ENCODE measurements at regions not wholly inside any gene's neighbourhood (a gene's known extent, or its start where the extent isn't known, plus 50 kb on each side); places are given as distances from the start of the nearest gene placed in this dataset.

- no peak for DNase-seq
Observed at GRCh38 chr3:152516216-152516615, 247.5 kb downstream of the MBNL1 start.

GRCh38 chr3:152517502-152517901 lies 248.8 kb downstream of the MBNL1 start:
- no peak for DNase-seq

GRCh38 chr3:152518346-152518745 lies 249.6 kb downstream of the MBNL1 start:
- DNase-seq: no peak

GRCh38 chr3:152519376-152519775 lies 250.6 kb downstream of the MBNL1 start:
- no peak for DNase-seq

GRCh38 chr3:152522036-152522435 lies 253.3 kb downstream of the MBNL1 start:
- no peak for DNase-seq

- peak; percentile 47 for DNase-seq
Observed at GRCh38 chr3:152524198-152525140, 255.7 kb downstream of the MBNL1 start.

GRCh38 chr3:152531717-152532116 lies 263.0 kb downstream of the MBNL1 start:
- no peak for DNase-seq

GRCh38 chr3:152538518-152538917 lies 269.8 kb downstream of the MBNL1 start:
- no peak for DNase-seq

GRCh38 chr3:152539191-152539764 lies 270.5 kb downstream of the MBNL1 start:
- DNase-seq: no peak

- no peak for DNase-seq
Observed at GRCh38 chr3:152540120-152540519, 271.4 kb downstream of the MBNL1 start.

GRCh38 chr3:152547153-152547552 lies 278.4 kb downstream of the MBNL1 start:
- DNase-seq: no peak

- no peak for DNase-seq
Observed at GRCh38 chr3:152549263-152549662, 280.5 kb downstream of the MBNL1 start.

- no peak for DNase-seq
Observed at GRCh38 chr3:152550284-152550683, 281.6 kb downstream of the MBNL1 start.

- no peak for DNase-seq
Observed at GRCh38 chr3:152554980-152555379, 280.0 kb upstream of the P2RY1 start.

GRCh38 chr3:152555666-152556291 lies 279.2 kb upstream of the P2RY1 start:
- no peak for DNase-seq

GRCh38 chr3:152556731-152557254 lies 278.1 kb upstream of the P2RY1 start:
- DNase-seq: no peak

GRCh38 chr3:152557302-152557999 lies 277.5 kb upstream of the P2RY1 start:
- no peak for DNase-seq

GRCh38 chr3:152558386-152558785 lies 276.5 kb upstream of the P2RY1 start:
- no peak for DNase-seq

- no peak for DNase-seq
Observed at GRCh38 chr3:152559246-152559645, 275.7 kb upstream of the P2RY1 start.

GRCh38 chr3:152564459-152564858 lies 270.5 kb upstream of the P2RY1 start:
- no peak for DNase-seq

- DNase-seq: peak; percentile 49
Observed at GRCh38 chr3:152574461-152575079, 260.4 kb upstream of the P2RY1 start.

GRCh38 chr3:152578769-152579168 lies 256.2 kb upstream of the P2RY1 start:
- no peak for DNase-seq

- no peak for DNase-seq
Observed at GRCh38 chr3:152581951-152582350, 253.0 kb upstream of the P2RY1 start.
